Muscle of arm (tissue), 1 donor: ENCODE measurements at regions not wholly inside any gene's neighbourhood (a gene's known extent, or its start where the extent isn't known, plus 50 kb on each side); places are given as distances from the start of the nearest gene placed in this dataset.
"Not testable (repeated sequence)": the region's sequence is repeated elsewhere in the genome, so short reads cannot be mapped to it uniquely, and the experiment has no call there.

Experiments used
- DNase-seq: peaks from one replicate; pipeline ENCODE4 v3.0.0-alpha.2; 2013

GRCh38 chr6:56839533-56840183, 115.2 kb upstream of the BEND6 start:
- DNase-seq = no peak

- DNase-seq = no peak
Observed at GRCh38 chr6:56838965-56839364, 115.9 kb upstream of the BEND6 start.

- no peak for DNase-seq
Observed at GRCh38 chr6:56838016-56838555, 116.8 kb upstream of the BEND6 start.

GRCh38 chr6:56837322-56837894, 117.5 kb upstream of the BEND6 start:
- no peak for DNase-seq

DNA sequence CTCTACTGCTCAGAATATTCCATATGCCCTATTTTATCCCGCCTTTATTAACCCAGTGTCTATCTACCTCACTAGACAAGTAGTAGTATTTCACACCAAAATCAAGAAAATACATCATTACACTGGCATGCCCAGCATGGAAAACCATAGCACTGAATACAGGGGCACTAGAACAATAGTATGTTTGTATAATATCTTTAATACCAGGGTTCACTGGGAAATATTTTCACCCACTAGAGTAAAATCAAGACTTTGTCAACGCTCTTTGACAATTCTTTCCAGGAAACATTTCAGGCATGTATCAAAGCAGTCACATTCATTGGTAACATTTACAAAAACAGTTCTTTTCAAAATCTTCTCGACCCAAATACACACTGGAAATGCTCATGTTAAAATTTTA, 119.3 kb upstream of the BEND6 start:
- no peak for DNase-seq

- DNase-seq = no peak
Observed at GRCh38 chr6:56833873-56834272, 121.0 kb upstream of the BEND6 start.

GRCh38 chr6:56833127-56833791, 121.6 kb upstream of the BEND6 start:
- no peak for DNase-seq

- DNase-seq = no peak
Observed at GRCh38 chr6:56832225-56832624, 122.7 kb upstream of the BEND6 start.

GRCh38 chr6:56831334-56831733, 123.6 kb upstream of the BEND6 start:
- DNase-seq = no peak

- DNase-seq = no peak
Observed at GRCh38 chr6:56827908-56828649, 126.8 kb upstream of the BEND6 start.

DNA sequence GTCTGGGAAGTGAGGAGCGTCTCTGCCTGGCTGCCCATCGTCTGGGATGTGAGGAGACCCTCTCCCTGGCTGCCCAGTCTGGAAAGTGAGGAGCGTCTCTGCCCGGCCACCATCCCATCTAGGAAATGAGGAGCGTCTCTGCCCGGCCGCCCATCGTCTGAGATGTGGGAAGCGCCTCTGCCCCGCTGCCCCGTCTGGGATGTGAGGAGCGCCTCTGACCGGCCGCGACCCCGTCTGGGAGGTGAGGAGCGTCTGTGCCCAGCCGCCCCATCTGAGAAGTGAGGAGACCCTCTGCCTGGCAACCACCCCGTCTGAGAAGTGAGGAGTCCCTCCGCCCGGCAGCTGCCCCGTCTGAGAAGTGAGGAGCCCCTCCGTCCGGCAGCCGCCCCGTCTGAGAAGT, 130.5 kb upstream of the BEND6 start:
- not testable (repeated sequence) for DNase-seq

GRCh38 chr6:56821005-56821432, 133.9 kb upstream of the BEND6 start:
- no peak for DNase-seq

- no peak for DNase-seq
Observed at GRCh38 chr6:56820060-56820459, 134.8 kb upstream of the BEND6 start.

DNA sequence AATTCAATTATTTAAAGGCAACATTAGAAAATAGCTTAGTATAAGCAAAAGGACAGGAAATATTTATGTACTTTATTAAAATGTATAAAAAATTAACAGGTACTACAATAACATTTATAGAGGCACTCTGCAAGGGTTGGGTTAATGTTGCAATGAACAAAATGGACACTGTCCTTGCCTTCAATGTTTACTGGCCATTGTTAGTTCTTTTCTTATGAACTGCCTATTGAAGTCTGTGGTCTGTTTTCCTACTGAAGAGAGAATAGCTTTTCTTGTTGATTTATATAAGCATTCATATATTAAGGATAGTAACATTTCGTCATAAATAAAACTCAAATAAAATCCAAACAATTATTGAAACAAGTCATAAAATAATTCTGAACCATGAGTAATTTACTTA, 135.3 kb upstream of the BEND6 start:
- no peak for DNase-seq

GRCh38 chr6:56816370-56816769, 138.5 kb upstream of the BEND6 start:
- DNase-seq = no peak

DNA sequence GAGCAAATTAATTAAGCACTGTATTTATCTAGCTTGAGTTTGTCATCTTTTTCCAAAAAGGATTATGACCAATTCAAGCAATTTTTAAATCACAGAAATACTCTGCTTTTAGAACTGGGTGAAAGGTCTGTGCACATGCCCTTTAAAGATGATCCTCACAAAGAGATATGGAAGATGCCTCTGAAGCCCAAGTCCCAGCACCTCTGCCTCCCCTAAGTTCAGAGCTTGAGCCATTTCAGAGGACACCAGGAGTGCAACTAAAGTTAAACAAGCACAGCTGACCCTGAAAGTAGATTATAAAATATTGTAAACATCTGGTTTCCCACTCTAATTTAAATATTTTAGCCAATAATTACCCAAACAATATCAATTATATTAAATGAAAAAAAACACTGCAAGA, 139.5 kb upstream of the BEND6 start:
- no peak for DNase-seq

- no peak for DNase-seq
Observed at GRCh38 chr6:56814802-56815201, 140.1 kb upstream of the BEND6 start.

DNA sequence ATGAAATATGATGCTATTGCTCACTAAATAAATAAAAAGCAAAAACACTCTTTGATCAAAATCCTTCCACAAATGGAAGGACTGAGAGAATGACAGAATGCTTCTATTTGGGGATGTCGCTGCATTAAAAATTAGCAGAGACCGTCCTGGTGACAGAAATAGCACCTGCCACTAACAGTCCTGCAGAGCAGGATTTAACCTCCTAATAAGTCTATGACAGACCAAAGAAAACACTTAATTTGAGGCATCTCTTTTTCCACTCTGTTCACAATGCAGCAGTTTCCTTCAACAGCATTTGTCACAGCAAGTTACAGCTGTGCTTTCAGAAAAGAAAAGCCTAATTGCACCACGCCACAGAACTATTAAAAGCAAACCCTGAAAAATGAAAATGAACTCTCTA, 140.6 kb upstream of the BEND6 start:
- DNase-seq = no peak

- not testable (repeated sequence) for DNase-seq
Observed at GRCh38 chr6:56812851-56813250, 142.1 kb upstream of the BEND6 start.

DNA sequence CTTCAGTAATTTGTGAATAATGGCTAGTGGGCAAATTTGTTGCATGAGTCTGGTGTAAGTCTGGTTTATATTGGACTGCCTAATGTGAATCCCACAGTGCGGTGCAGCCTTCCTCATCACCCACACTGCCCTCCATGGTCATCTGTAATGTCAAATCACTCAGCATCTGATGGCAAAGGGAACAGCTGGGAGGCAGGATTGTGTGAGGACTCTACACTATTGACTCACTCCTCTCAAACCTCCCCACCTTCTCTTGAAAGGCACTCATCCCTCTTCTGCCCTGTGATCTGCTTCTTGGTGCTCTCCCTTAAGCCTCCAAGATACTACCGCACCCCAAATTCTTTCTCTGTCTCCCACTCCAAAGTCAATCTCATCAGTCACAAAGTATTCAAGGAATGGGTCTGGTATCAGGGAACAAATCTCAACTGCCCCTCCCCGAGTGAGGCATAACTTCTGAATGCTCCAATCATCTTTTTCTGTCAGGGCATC, 146.0 kb upstream of the BEND6 start:
- no peak for DNase-seq

GRCh38 chr6:56807989-56808337, 146.9 kb upstream of the BEND6 start:
- DNase-seq = no peak

GRCh38 chr6:56807326-56807988, 147.4 kb upstream of the BEND6 start:
- DNase-seq = no peak
